H1 (cell line): ENCODE measurements at regions not wholly inside any gene's neighbourhood (a gene's known extent, or its start where the extent isn't known, plus 50 kb on each side); places are given as distances from the start of the nearest gene placed in this dataset.

ENCODE experiments used
- CTCF ChIA-PET: fragments of 300-600 bp; sonication (Branson Sonifier 250); formaldehyde crosslinking; loops from one replicate; lab custom pipeline; 2021; ENCODE audit not compliant: partially characterized antibody; lab: Charles Lee
- POLR2A ChIA-PET: fragments of 300-600 bp; sonication (Branson Sonifier 250); formaldehyde crosslinking; loops from one replicate; lab custom pipeline; 2021; ENCODE audit warnings: inconsistent platforms; ENCODE audit not compliant: partially characterized antibody; lab: Charles Lee
- DNase-seq, 2 experiments: peaks; one replicate each; pipeline versions ENCODE4 v3.0.0 to v3.0.0-alpha.2; 2010 to 2022; ENCODE audit warnings: low spot score in 2 of 2, low read depth in 1 of 2, mixed read lengths in 1 of 2
- FAIRE-seq: peaks from 2 replicates; lab custom pipeline; 2011; peaks lifted over from hg19 to GRCh38; lab: Jason Lieb, UNC
- H2AFZ ChIP-seq: 2 replicates; pipeline ENCODE4 v1.8.1; 2012; ENCODE audit warnings: low read length, inconsistent platforms
- H2AK5ac ChIP-seq: 2 replicates; pipeline ENCODE4 v1.6.1; 2013; ENCODE audit warnings: low read depth, low read length
- H2BK120ac ChIP-seq: replicated peaks from 2 replicates; pipeline ENCODE3; 2013; ENCODE audit warnings: low read depth, low read length, inconsistent platforms
- H2BK12ac ChIP-seq: 2 replicates; pipeline ENCODE4 v1.6.1; 2013; ENCODE audit warnings: low read depth, low read length
- H2BK15ac ChIP-seq: 2 replicates; pipeline ENCODE4 v1.6.1; 2013; ENCODE audit warnings: low read length
- H2BK20ac ChIP-seq: 2 replicates; pipeline ENCODE4 v1.6.1; 2013; ENCODE audit warnings: low read length
- H2BK5ac ChIP-seq: 2 replicates; pipeline ENCODE4 v1.6.1; 2013; ENCODE audit warnings: low read depth, low read length
- H3K14ac ChIP-seq: 2 replicates; pipeline ENCODE4 v1.6.1; 2013; ENCODE audit warnings: inconsistent platforms; ENCODE audit not compliant: insufficient read length
- H3K18ac ChIP-seq: 2 replicates; pipeline ENCODE4 v1.6.1; 2013; ENCODE audit warnings: low read length; ENCODE audit errors: extremely low read depth
- H3K23ac ChIP-seq: 2 replicates; pipeline ENCODE4 v1.6.1; 2013; ENCODE audit warnings: inconsistent platforms; ENCODE audit not compliant: insufficient read length
- H3K23me2 ChIP-seq: 2 replicates; pipeline ENCODE4 v1.6.1; 2013; ENCODE audit warnings: low read depth, low read length
- H3K27ac ChIP-seq: 2 replicates; pipeline ENCODE4 v1.6.1; 2011; ENCODE audit warnings: low read depth, low read length, inconsistent platforms
- H3K27me3 ChIP-seq, 4 experiments: replicated peaks in 1 of 4; 1 replicate in 1 of 4; 2 replicates in 3 of 4; pipeline versions ENCODE4 v1.6.1 to v1.8.1; 2011 to 2013; ENCODE audit warnings: low read length in 3 of 4, mild to moderate bottlenecking in 3 of 4, inconsistent platforms in 2 of 4, mixed read lengths in 2 of 4, moderate library complexity in 1 of 4; ENCODE audit not compliant: control insufficient read depth in 3 of 4, insufficient read depth in 3 of 4; ENCODE audit errors: extremely low read depth in 1 of 4
- H3K36me3 ChIP-seq, 4 experiments: 2 replicates each; pipeline versions ENCODE4 v1.6.1 to v1.8.1; 2011 to 2013; ENCODE audit warnings: mild to moderate bottlenecking in 4 of 4, low read length in 3 of 4, moderate library complexity in 2 of 4, control low read depth in 1 of 4, inconsistent platforms in 1 of 4; ENCODE audit not compliant: insufficient read depth in 4 of 4, control insufficient read depth in 2 of 4
- H3K4ac ChIP-seq: replicated peaks from 2 replicates; pipeline ENCODE3; 2013; ENCODE audit warnings: low read length, low read depth, mixed read lengths, inconsistent platforms; ENCODE audit not compliant: insufficient read length
- H3K4me1 ChIP-seq, 4 experiments: replicated peaks in 1 of 4; 1 replicate in 1 of 4; 2 replicates in 3 of 4; pipeline versions ENCODE4 v1.6.1 to v1.8.1; 2011 to 2013; ENCODE audit warnings: low read length in 3 of 4, inconsistent platforms in 2 of 4, mixed read lengths in 1 of 4; ENCODE audit not compliant: insufficient read depth in 4 of 4, control insufficient read depth in 3 of 4
- H3K4me2 ChIP-seq, 2 experiments: 2 replicates each; pipeline versions ENCODE4 v1.6.1 to v1.8.1; 2011 to 2013; ENCODE audit warnings: low read depth in 2 of 2, low read length in 2 of 2, control low read depth in 1 of 2, inconsistent platforms in 1 of 2, mild to moderate bottlenecking in 1 of 2; ENCODE audit not compliant: insufficient read depth in 1 of 2
- H3K4me3 ChIP-seq, 4 experiments: fragments of 200-600, 300-600 bp in 1 of 4; sonication (generic), shearing (Covaris generic), sonication (Bioruptor Twin) in 1 of 4; 2 replicates each; pipeline versions ENCODE4 v1.5.1 to v1.8.1; 2011 to 2016; ENCODE audit warnings: low read length in 4 of 4, low read depth in 3 of 4, control low read depth in 2 of 4, inconsistent platforms in 2 of 4, mild to moderate bottlenecking in 2 of 4, mixed read lengths in 1 of 4, moderate library complexity in 1 of 4; ENCODE audit not compliant: insufficient read depth in 2 of 4; ENCODE audit errors: extremely low read depth in 1 of 4
- H3K56ac ChIP-seq: replicated peaks from 2 replicates; pipeline ENCODE3; 2013; ENCODE audit warnings: low read depth, mild to moderate bottlenecking, mixed read lengths, low read length, inconsistent platforms; ENCODE audit not compliant: insufficient read length
- H3K79me1 ChIP-seq: 2 replicates; pipeline ENCODE4 v1.6.1; 2013; ENCODE audit warnings: low read depth, low read length, control low read depth
- H3K79me2 ChIP-seq, 2 experiments: 2 replicates each; pipeline versions ENCODE4 v1.6.1 to v1.8.1; 2012 to 2013; ENCODE audit warnings: low read length in 2 of 2, mild to moderate bottlenecking in 2 of 2, inconsistent platforms in 1 of 2; ENCODE audit not compliant: insufficient read depth in 2 of 2, control insufficient read depth in 1 of 2
- H3K9ac ChIP-seq, 4 experiments: replicated peaks in 1 of 4; 1 replicate in 1 of 4; 2 replicates in 3 of 4; pipeline versions ENCODE4 v1.6.1 to v1.8.1; 2011 to 2013; ENCODE audit warnings: low read depth in 3 of 4, low read length in 3 of 4, control low read depth in 2 of 4, mild to moderate bottlenecking in 2 of 4, moderate library complexity in 2 of 4, inconsistent platforms in 1 of 4; ENCODE audit errors: extremely low read depth in 1 of 4
- H3K9me3 ChIP-seq, 2 experiments: 2 replicates each; pipeline versions ENCODE4 v1.6.1 to v1.8.1; 2012 to 2013; ENCODE audit warnings: mild to moderate bottlenecking in 2 of 2, moderate library complexity in 2 of 2, control low read depth in 1 of 2, inconsistent platforms in 1 of 2, low read depth in 1 of 2, low read length in 1 of 2, mixed read lengths in 1 of 2; ENCODE audit not compliant: insufficient read depth in 2 of 2
- H4K20me1 ChIP-seq, 2 experiments: replicated peaks in 1 of 2; 2 replicates each; pipeline versions ENCODE3 to v1.8.1; 2011 to 2013; ENCODE audit warnings: inconsistent platforms in 2 of 2, low read length in 2 of 2, mild to moderate bottlenecking in 1 of 2; ENCODE audit not compliant: insufficient read depth in 2 of 2, control insufficient read depth in 1 of 2
- H4K5ac ChIP-seq: 2 replicates; pipeline ENCODE4 v1.6.1; 2013; ENCODE audit warnings: low read length, low read depth, mixed read lengths, inconsistent platforms; ENCODE audit not compliant: insufficient read length
- H4K8ac ChIP-seq: 2 replicates; pipeline ENCODE4 v1.8.0; 2013; ENCODE audit warnings: mild to moderate bottlenecking, moderate library complexity, low read length, inconsistent platforms; ENCODE audit not compliant: insufficient read depth; ENCODE audit errors: extremely low read depth
- H4K91ac ChIP-seq: replicated peaks from 2 replicates; pipeline ENCODE3; 2013; ENCODE audit warnings: low read length, mixed read lengths, inconsistent platforms; ENCODE audit not compliant: insufficient read length
- CTBP2 ChIP-seq: IDR thresholded peaks from 2 replicates; pipeline ENCODE4 v1.7.0; 2011; ENCODE audit warnings: borderline replicate concordance, mild to moderate bottlenecking, moderate library complexity, mixed read lengths, low read length; ENCODE audit not compliant: insufficient read depth, insufficient read length
- POLR2A ChIP-seq, 2 experiments: IDR thresholded peaks; 1 replicate in 1 of 2; 2 replicates in 1 of 2; pipeline ENCODE4 v1.6.1; 2011; ENCODE audit warnings: low read depth in 2 of 2, low read length in 2 of 2, mild to moderate bottlenecking in 2 of 2; ENCODE audit errors: control extremely low read depth in 1 of 2
- WGBS, 2 experiments: shearing (Covaris generic) in 1 of 2; methylation state at CpG; one replicate each; pipeline versions ENCODE4 v1.1.6 to v1.1.7; 2013 to 2015; ENCODE audit warnings: low lambda C conversion rate in 2 of 2, mixed read lengths in 2 of 2, inconsistent platforms in 1 of 2, low coverage in 1 of 2, missing lambda C conversion rate in 1 of 2; ENCODE audit not compliant: insufficient replicate concordance in 2 of 2, insufficient coverage in 1 of 2, insufficient read length in 1 of 2; ENCODE audit errors: extremely low coverage in 1 of 2, missing lambda C conversion rate in 1 of 2; 5-methylcytosine and 5-hydroxymethylcytosine counted together

GRCh38 chr1:208788013-208788540 lies 543.9 kb upstream of the PLXNA2 start:
- H2BK12ac ChIP-seq = no peak overlapping the region
- H3K18ac ChIP-seq = no peak overlapping the region
- H3K27ac ChIP-seq = no peak overlapping the region
- no peak overlapping the region for H2BK5ac ChIP-seq
- no peaks in the 10 kb centered on the region for H4K20me1 ChIP-seq
- H2AK5ac ChIP-seq = no peak overlapping the region
- H3K9me3 ChIP-seq = no peaks in the 10 kb centered on the region
- no peak overlapping the region for H2BK20ac ChIP-seq
- no peak overlapping the region for H3K4ac ChIP-seq
- no peaks in the 10 kb centered on the region for H3K79me2 ChIP-seq
- H3K4me1 ChIP-seq = peaks cover 0 to 14% (median 7%) of the 10 kb centered on the region in 4 experiments; a peak in 4 of 7 replicates
- no peak overlapping the region for H2AFZ ChIP-seq
- H3K36me3 ChIP-seq = no peaks in the 10 kb centered on the region
- H3K27me3 ChIP-seq = no peaks in the 10 kb centered on the region
- 15% methylated on average over 1 of the region's 1 CpG; no CpG with 5 or more reads in 1 of the 2 experiments for WGBS, 2 experiments
- peak overlapping the region in 1 of 4 experiments; percentile 21; a peak in 1 of 8 replicates for H3K4me3 ChIP-seq
- H3K4me2 ChIP-seq = peak overlapping the region; percentile 21 to 37; a peak in 2 of 4 replicates
- H3K79me1 ChIP-seq = no peaks in the 10 kb centered on the region
- no peak overlapping the region for H3K56ac ChIP-seq
- H4K8ac ChIP-seq = no peak overlapping the region
- no peak overlapping the region for H3K9ac ChIP-seq
- H3K14ac ChIP-seq = no peak overlapping the region
- ChIA-PET POLR2A (interaction anchor here (1.3 kb wide), 1 partner anchor 21 kb away, joined by 3 read pairs; no protein-coding TSS in a partner anchor), CTCF (interaction anchor here (0.7 to 1.0 kb wide), 2 partner anchors 13 to 36 kb away, joined by 3 read pairs; no protein-coding TSS in a partner anchor)
- H2BK120ac ChIP-seq = no peak overlapping the region
- no peak overlapping the region for H3K23ac ChIP-seq
- H2BK15ac ChIP-seq = no peak overlapping the region
- no peaks in the 10 kb centered on the region for H3K23me2 ChIP-seq
- H4K5ac ChIP-seq = no peak overlapping the region
- H4K91ac ChIP-seq = no peak overlapping the region
- peak in 1 of 2 experiments; percentile 35; a peak in 1 of 3 replicates for TF ChIP-seq POLR2A (IDR thresholded peaks at IDR 0.05; ENCODE audit: control extremely low read depth in 1 of 2, low read depth in 2 of 2, low read length in 2 of 2)
- TF ChIP-seq CTBP2 = no peak
- DNase-seq = no peak
- FAIRE-seq = peak; percentile 39
